Esophagus squamous epithelium (tissue), 5 donors: ENCODE measurements at regions not wholly inside any gene's neighbourhood (a gene's known extent, or its start where the extent isn't known, plus 50 kb on each side); places are given as distances from the start of the nearest gene placed in this dataset.
A peak's percentile ranks its signal among the peaks of the same experiment; 100 is the strongest.

Experiments used
- DNase-seq: peaks from one replicate; lab custom pipeline; 2025; lab: John Stamatoyannopoulos, UW
- H3K27ac ChIP-seq, 4 donors: fragments of 200-600 bp; sonication (generic); one replicate each; pipeline ENCODE4 v1.5.1; 2016 to 2019; ENCODE audit warnings: mild to moderate bottlenecking in 1 of 4
- H3K27me3 ChIP-seq, 4 donors: fragments of 200-600 bp; sonication (generic); 1 replicate in 3 of 4; 2 replicates in 1 of 4; pipeline versions ENCODE4 v1.5.1 to v1.6.0; 2017 to 2021; ENCODE audit warnings: antibody characterized with exemption in 1 of 4
- H3K36me3 ChIP-seq, 3 donors: fragments of 200-600 bp; sonication (generic); one replicate each; pipeline ENCODE4 v1.5.1; 2016 to 2019
- H3K4me1 ChIP-seq, 3 donors: fragments of 200-600 bp; sonication (generic); one replicate each; pipeline ENCODE4 v1.5.1; 2017 to 2019
- H3K4me3 ChIP-seq, 4 donors: fragments of 200-600 bp; sonication (generic); 1 replicate in 3 of 4; 2 replicates in 1 of 4; pipeline ENCODE4 v1.5.1; 2016 to 2019; ENCODE audit warnings: mild to moderate bottlenecking in 2 of 4, moderate library complexity in 1 of 4
- H3K9me3 ChIP-seq, 3 donors: fragments of 200-600 bp; sonication (generic); one replicate each; pipeline ENCODE4 v1.5.1; 2016 to 2019
- POLR2A ChIP-seq, 4 donors: fragments of 450-650 bp; IDR thresholded peaks; one replicate each; pipeline ENCODE4 v1.6.1; 2017; ENCODE audit warnings: antibody characterized with exemption in 4 of 4, mild to moderate bottlenecking in 4 of 4, moderate library complexity in 3 of 4
- WGBS, 2 donors: methylation state at CpG; one replicate each; pipeline ENCODE4 v1.1.5; 2018; 5-methylcytosine and 5-hydroxymethylcytosine counted together
- intact Hi-C: fragments of 100-400 bp; cut with DNase I; formaldehyde crosslinking; loops from one replicate; pipeline ENCODE4 v1.15.0; 2022
- TF ChIP-seq, protein P1 (sequence below), 6 experiments: fragments of 450-650 bp in 4 of 6; fragments of 200-600 bp in 2 of 6; sonication (generic) in 2 of 6; IDR thresholded peaks; one replicate each; pipeline ENCODE4 v1.5.1; 2016 to 2019; ENCODE audit warnings: antibody characterized with exemption in 6 of 6, mild to moderate bottlenecking in 4 of 6, moderate library complexity in 4 of 6
- donor health status: DM: yes; HTN: yes; CAD: no.

DNA sequence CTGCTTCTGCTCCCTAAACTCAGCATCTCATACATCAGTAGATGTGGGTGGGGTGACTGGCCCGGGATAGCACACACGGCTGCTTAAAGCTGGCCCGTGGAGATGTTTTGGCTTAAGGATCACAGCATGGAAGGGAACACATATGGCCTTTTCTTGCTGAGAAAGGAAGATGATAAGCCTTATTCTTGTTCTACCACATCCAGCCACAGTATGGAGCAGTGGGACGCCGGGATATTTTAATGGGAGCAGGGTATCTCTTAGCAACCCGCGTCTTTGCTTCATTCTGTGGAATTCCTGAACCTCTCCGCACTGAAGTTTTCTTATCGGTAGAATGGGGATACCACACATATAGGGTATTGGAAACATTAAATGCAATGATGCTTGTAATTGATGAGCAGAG lies 94.1 kb upstream of the PROK2 start:
- H3K27ac ChIP-seq, result no peak overlapping the region
- intact Hi-C loops, result loop anchor here (10.0 kb wide), 1 partner anchor 946 kb away; no protein-coding TSS in a partner anchor

DNA sequence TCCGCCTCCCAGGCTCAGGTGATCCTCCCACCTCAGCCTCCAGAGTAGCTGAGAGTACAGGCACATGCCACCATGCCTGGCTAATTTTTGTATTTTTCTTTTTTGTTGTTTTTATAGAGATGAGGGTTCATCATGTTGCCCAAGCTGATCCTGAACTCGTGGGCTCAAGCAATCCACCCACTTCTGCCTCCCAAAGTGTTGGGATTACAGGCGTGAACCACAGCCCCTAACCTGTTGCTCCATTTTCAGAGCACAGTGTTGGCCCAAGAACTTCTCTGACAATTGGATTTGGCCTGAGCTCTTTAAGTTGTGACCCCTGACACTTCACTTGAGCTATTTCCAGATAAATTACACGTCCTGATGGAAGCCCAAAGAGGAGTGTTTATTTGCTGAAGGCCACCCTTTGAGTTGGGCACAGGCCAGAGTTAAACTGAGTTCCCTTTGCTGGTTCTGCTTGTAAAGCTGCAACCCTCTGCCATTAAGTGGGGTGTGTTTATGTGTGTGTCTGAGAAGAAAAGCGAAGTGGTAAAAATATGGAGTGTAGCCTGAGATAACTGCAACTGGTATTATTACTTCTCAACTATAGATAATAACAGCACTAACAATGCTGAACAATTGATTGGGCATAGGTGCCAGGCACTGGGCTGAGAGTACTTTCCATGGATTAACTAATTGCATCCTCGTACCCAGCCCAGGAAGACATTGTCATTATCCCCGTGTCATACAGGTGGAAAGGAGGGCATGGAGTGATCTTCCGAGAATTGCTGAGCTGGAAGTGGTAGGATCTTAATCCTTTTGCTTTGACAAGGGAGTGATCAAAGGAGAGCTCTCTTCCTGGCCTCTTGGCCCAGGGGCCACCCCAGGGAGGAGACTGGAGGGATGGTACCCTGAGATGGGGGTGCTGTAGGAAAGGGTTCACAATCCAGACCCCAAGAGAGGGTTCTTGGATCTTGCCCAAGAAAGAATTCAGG lies 91.5 kb upstream of the PROK2 start:
- Histone ChIP-seq H3K9me3 (no peaks in the 10 kb centered on the region), H3K27me3 (peaks cover 0 to 5% (median 0%) of the 10 kb centered on the region in 4 donors), H3K36me3 (no peaks in the 10 kb centered on the region), H3K4me3 (no peak overlapping the region), H3K4me1 (no peaks in the 10 kb centered on the region), H3K27ac (no peak overlapping the region)
- intact Hi-C loops, result loop anchor here (10.0 kb wide), 1 partner anchor 948 kb away; no protein-coding TSS in a partner anchor
- TF ChIP-seq, protein P1, sequence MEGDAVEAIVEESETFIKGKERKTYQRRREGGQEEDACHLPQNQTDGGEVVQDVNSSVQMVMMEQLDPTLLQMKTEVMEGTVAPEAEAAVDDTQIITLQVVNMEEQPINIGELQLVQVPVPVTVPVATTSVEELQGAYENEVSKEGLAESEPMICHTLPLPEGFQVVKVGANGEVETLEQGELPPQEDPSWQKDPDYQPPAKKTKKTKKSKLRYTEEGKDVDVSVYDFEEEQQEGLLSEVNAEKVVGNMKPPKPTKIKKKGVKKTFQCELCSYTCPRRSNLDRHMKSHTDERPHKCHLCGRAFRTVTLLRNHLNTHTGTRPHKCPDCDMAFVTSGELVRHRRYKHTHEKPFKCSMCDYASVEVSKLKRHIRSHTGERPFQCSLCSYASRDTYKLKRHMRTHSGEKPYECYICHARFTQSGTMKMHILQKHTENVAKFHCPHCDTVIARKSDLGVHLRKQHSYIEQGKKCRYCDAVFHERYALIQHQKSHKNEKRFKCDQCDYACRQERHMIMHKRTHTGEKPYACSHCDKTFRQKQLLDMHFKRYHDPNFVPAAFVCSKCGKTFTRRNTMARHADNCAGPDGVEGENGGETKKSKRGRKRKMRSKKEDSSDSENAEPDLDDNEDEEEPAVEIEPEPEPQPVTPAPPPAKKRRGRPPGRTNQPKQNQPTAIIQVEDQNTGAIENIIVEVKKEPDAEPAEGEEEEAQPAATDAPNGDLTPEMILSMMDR (IDR thresholded peaks at IDR 0.05), result no peak
- TF ChIP-seq POLR2A (IDR thresholded peaks at IDR 0.05), result no peak
- WGBS, 2 donors, result 64 to 66% methylated on average over 8 of the region's 8 CpGs
- DNase-seq, result no peak

More for the DNA sequence above, 94.1 kb upstream of the PROK2 start:
- TF ChIP-seq POLR2A (IDR thresholded peaks at IDR 0.05), result no peak
- TF ChIP-seq, protein P1 (IDR thresholded peaks at IDR 0.05), result no peak
- Histone ChIP-seq H3K27me3 (peaks cover 0 to 9% (median 0%) of the 10 kb centered on the region in 4 donors), H3K4me3 (no peak overlapping the region), H3K9me3 (no peaks in the 10 kb centered on the region), H3K36me3 (no peaks in the 10 kb centered on the region), H3K4me1 (no peaks in the 10 kb centered on the region)
- WGBS, 2 donors, result 75 to 92% methylated on average over 8 of the region's 9 CpGs
- no peak for DNase-seq

DNA sequence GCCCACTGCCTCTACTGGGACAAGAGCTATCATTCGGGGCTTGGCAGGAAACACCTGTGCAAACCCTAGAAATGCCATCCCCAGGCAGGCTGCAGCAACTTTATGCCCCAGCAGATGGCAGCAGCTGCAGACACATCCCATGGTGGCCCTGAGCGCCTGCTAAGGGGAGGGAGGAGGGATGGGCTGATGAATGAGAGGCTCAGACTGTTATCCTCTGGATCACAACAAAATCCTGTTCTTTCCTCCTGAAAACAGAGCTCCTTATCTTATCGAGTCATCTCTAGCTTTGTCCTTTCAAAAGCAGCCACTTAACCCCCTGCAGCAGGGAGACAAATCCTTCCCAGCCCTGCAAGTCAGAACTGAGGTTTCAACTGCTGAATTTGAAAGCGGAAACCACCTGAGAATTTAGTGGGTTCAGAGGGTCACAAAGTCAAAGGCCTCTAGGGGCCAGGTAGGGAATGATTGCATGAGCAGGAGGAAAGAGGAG lies 90.6 kb upstream of the PROK2 start:
- Histone ChIP-seq H3K4me1 (no peaks in the 10 kb centered on the region), H3K27ac (no peak overlapping the region), H3K27me3 (no peaks in the 10 kb centered on the region), H3K9me3 (no peaks in the 10 kb centered on the region), H3K36me3 (no peaks in the 10 kb centered on the region), H3K4me3 (no peak overlapping the region)
- DNase-seq, result no peak
- 0 to 19% methylated on average over 2 to 4 of the region's 4 CpGs for WGBS, 2 donors
- TF ChIP-seq POLR2A (IDR thresholded peaks at IDR 0.05), result no peak
- TF ChIP-seq, protein P1 (IDR thresholded peaks at IDR 0.05), result peak; percentile 68 to 87 (median 82)
- intact Hi-C loops, result loop anchor here (10.0 kb wide), 1 partner anchor 949 kb away; no protein-coding TSS in a partner anchor

DNA sequence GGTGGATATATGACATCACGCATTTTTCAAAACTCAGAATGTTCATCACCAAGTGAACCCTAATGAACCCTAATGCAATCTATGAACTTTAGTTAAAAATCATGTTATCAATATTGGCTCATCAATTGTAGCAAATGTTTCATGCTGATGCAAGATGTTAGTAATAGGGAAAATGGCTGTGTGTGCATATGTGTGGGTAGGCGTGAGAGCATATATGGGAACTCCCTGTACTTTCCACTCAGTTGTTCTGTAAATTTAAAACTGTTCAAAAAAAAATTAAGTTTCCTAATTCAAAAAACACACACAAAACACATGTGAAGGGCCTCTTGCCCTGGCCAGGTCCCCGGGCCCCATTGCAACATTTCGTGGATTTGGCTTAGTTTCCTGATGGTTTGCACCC lies 89.7 kb upstream of the PROK2 start:
- intact Hi-C loops, result loop anchor here (10.0 kb wide), 1 partner anchor 950 kb away; no protein-coding TSS in a partner anchor
- DNase-seq, result no peak
- no peak overlapping the region for H3K27ac ChIP-seq
- TF ChIP-seq, protein P1 (IDR thresholded peaks at IDR 0.05), result no peak
- TF ChIP-seq POLR2A (IDR thresholded peaks at IDR 0.05), result no peak
- 65 to 73% methylated on average over 4 of the region's 4 CpGs for WGBS, 2 donors
- no peaks in the 10 kb centered on the region for H3K9me3 ChIP-seq
- H3K36me3 ChIP-seq, result no peaks in the 10 kb centered on the region
- no peaks in the 10 kb centered on the region for H3K4me1 ChIP-seq
- no peak overlapping the region for H3K4me3 ChIP-seq
- H3K27me3 ChIP-seq, result no peaks in the 10 kb centered on the region
